HG02973 (cell line): ENCODE measurements at regions not wholly inside any gene's neighbourhood (a gene's known extent, or its start where the extent isn't known, plus 50 kb on each side); places are given as distances from the start of the nearest gene placed in this dataset.
"Not testable (repeated sequence)": the region's sequence is repeated elsewhere in the genome, so short reads cannot be mapped to it uniquely, and the experiment has no call there.

Experiments
- ATAC-seq: cut with Tn5 transposase; IDR thresholded peaks from one replicate; pipeline ENCODE4 v1.9.1; 2021; ENCODE audit warnings: moderate library complexity; ENCODE audit not compliant: unreplicated experiment

GRCh38 chr3:162498626-162499025 lies 1002.0 kb downstream of the OTOL1 start:
- no peak for ATAC-seq

GRCh38 chr3:162507397-162507796 lies 1010.8 kb downstream of the OTOL1 start:
- no peak for ATAC-seq

- ATAC-seq, result no peak
Observed at GRCh38 chr3:162512488-162512887, 1015.9 kb downstream of the OTOL1 start.

- ATAC-seq, result no peak
Observed at GRCh38 chr3:162517110-162517509, 1020.5 kb downstream of the OTOL1 start.

GRCh38 chr3:162521669-162522068 lies 1025.1 kb downstream of the OTOL1 start:
- ATAC-seq, result no peak

- ATAC-seq, result no peak
Observed at GRCh38 chr3:162525066-162525742, 1028.6 kb downstream of the OTOL1 start.

- no peak for ATAC-seq
Observed at GRCh38 chr3:162525771-162526170, 1029.2 kb downstream of the OTOL1 start.

GRCh38 chr3:162534431-162534830 lies 1037.8 kb downstream of the OTOL1 start:
- no peak for ATAC-seq

- ATAC-seq, result no peak
Observed at GRCh38 chr3:162538491-162538890, 1041.9 kb downstream of the OTOL1 start.

- ATAC-seq, result no peak
Observed at GRCh38 chr3:162538906-162539305, 1042.3 kb downstream of the OTOL1 start.

GRCh38 chr3:162540421-162540820 lies 1043.8 kb downstream of the OTOL1 start:
- ATAC-seq, result no peak

- ATAC-seq, result no peak
Observed at GRCh38 chr3:162541923-162542322, 1045.3 kb downstream of the OTOL1 start.

- no peak for ATAC-seq
Observed at GRCh38 chr3:162544246-162544645, 1047.6 kb downstream of the OTOL1 start.

GRCh38 chr3:162546910-162547309 lies 1050.3 kb downstream of the OTOL1 start:
- ATAC-seq, result no peak

- no peak for ATAC-seq
Observed at GRCh38 chr3:162547321-162547720, 1050.7 kb downstream of the OTOL1 start.

GRCh38 chr3:162555761-162556160 lies 1059.2 kb downstream of the OTOL1 start:
- no peak for ATAC-seq

- no peak for ATAC-seq
Observed at GRCh38 chr3:162558016-162558415, 1061.4 kb downstream of the OTOL1 start.

- no peak for ATAC-seq
Observed at GRCh38 chr3:162568706-162569105, 1072.1 kb downstream of the OTOL1 start.

GRCh38 chr3:162569314-162569713 lies 1072.7 kb downstream of the OTOL1 start:
- no peak for ATAC-seq

- ATAC-seq, result no peak
Observed at GRCh38 chr3:162584986-162585385, 1088.4 kb downstream of the OTOL1 start.

- ATAC-seq, result no peak
Observed at GRCh38 chr3:162586591-162586990, 1090.0 kb downstream of the OTOL1 start.

GRCh38 chr3:162597226-162597625 lies 1100.6 kb downstream of the OTOL1 start:
- ATAC-seq, result no peak

GRCh38 chr3:162598500-162598899 lies 1101.9 kb downstream of the OTOL1 start:
- not testable (repeated sequence) for ATAC-seq
